ENCODE measurements at regions not wholly inside any gene's neighbourhood (a gene's known extent, or its start where the extent isn't known, plus 50 kb on each side); places are given as distances from the start of the nearest gene placed in this dataset.
A peak's percentile ranks its signal among the peaks of the same experiment; 100 is the strongest.

DNA sequence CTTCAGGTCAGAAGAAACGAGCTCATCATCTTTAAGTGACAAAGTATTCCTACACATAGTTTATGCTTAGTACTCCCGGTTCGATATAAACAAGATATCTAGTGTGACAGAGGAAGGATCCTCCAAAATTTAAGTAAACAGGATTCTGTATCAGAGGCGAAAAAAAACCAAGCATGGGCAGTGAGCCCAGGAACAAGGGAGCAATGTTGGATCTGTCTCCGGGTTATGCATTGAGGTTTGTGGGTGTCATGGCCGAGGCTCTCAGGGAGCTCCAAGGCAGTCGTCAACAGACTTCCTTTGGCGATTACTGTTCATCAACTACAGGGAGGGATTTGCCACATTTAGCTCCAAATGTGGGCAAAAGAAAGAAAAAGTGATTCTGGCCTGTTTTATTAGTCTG, 319.5 kb downstream of the CBLN4 start:
- peak in 2 of 4 donors; percentile 27 to 54 for ATAC-seq
- TF ChIP-seq, protein P1, sequence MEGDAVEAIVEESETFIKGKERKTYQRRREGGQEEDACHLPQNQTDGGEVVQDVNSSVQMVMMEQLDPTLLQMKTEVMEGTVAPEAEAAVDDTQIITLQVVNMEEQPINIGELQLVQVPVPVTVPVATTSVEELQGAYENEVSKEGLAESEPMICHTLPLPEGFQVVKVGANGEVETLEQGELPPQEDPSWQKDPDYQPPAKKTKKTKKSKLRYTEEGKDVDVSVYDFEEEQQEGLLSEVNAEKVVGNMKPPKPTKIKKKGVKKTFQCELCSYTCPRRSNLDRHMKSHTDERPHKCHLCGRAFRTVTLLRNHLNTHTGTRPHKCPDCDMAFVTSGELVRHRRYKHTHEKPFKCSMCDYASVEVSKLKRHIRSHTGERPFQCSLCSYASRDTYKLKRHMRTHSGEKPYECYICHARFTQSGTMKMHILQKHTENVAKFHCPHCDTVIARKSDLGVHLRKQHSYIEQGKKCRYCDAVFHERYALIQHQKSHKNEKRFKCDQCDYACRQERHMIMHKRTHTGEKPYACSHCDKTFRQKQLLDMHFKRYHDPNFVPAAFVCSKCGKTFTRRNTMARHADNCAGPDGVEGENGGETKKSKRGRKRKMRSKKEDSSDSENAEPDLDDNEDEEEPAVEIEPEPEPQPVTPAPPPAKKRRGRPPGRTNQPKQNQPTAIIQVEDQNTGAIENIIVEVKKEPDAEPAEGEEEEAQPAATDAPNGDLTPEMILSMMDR (IDR thresholded peaks at IDR 0.05): no peak
- TF ChIP-seq POLR2A (IDR thresholded peaks at IDR 0.05): no peak
- peaks cover 0 to 17% (median 3%) of the 10 kb centered on the region in 4 donors for H3K4me1 ChIP-seq
- H3K4me3 ChIP-seq: no peak overlapping the region
- H3K9me3 ChIP-seq: no peaks in the 10 kb centered on the region
- H3K27me3 ChIP-seq: no peaks in the 10 kb centered on the region
- intact Hi-C loops (cut with DNase I): no loop called here
- no peaks in the 10 kb centered on the region for H3K36me3 ChIP-seq
- no peak for DNase-seq
- WGBS (ENCODE audit: insufficient coverage, low coverage, low lambda C conversion rate, missing lambda C conversion rate): 26% methylated on average over 7 of the region's 8 CpGs
- H3K27ac ChIP-seq: peak overlapping the region in 2 of 3 donors; percentile 4 to 41

DNA sequence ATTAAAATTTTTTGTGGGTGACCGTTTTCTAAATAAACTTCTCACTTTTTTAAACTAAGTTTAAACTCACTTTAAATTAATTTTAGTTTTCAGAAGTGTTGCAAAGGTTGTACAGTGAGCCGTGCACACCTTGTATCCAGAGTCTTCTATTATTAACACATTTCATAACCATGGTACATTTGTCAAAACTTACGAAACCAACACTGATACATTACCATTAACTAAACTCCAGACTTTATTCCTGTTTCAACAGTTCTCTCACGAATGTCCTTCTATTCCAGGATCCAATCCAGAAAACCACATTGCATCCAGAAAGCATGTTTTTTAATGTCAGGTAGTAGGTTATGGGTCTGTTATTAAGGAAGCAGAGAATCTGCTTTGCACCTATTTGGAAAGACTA, 319.9 kb downstream of the CBLN4 start:
- H3K27me3 ChIP-seq: no peaks in the 10 kb centered on the region
- no peak overlapping the region for H3K4me3 ChIP-seq
- peaks cover 0 to 17% (median 3%) of the 10 kb centered on the region in 4 donors for H3K4me1 ChIP-seq
- H3K9me3 ChIP-seq: no peaks in the 10 kb centered on the region
- 21% methylated on average over 4 of the region's 4 CpGs for WGBS (ENCODE audit: insufficient coverage, low coverage, low lambda C conversion rate, missing lambda C conversion rate)
- intact Hi-C loops (cut with DNase I): no loop called here
- DNase-seq: no peak
- no peaks in the 10 kb centered on the region for H3K36me3 ChIP-seq
- peak; percentile 60 to 82 (median 70) for ATAC-seq
- TF ChIP-seq POLR2A (IDR thresholded peaks at IDR 0.05): no peak
- TF ChIP-seq, protein P1 (IDR thresholded peaks at IDR 0.05): no peak
- peak overlapping the region in 2 of 3 donors; percentile 4 to 41 for H3K27ac ChIP-seq

DNA sequence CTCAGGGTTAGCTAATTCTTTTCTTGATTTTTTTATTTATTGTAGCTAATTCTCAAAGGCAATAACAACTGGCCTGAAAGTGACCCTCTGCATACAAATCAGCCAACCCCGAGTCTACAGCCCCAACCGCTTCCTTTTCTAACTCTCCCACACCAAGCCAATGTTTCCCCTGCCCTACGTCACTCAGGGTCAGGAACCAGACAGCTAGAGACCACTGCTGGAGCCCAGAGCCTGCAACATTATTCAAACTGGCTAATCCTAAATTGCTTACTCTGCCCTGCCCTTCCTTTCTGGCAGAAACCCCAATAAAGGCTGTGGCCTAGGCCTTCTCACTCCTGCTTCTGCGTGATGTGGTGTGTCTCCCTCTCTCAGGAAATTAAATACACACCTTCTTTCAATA, 320.7 kb downstream of the CBLN4 start:
- WGBS (ENCODE audit: insufficient coverage, low coverage, low lambda C conversion rate, missing lambda C conversion rate): 32% methylated on average over 4 of the region's 4 CpGs
- Histone ChIP-seq H3K9me3 (no peaks in the 10 kb centered on the region), H3K4me3 (no peak overlapping the region), H3K27ac (peak overlapping the region in 1 of 3 donors; percentile 1), H3K36me3 (no peaks in the 10 kb centered on the region), H3K27me3 (no peaks in the 10 kb centered on the region), H3K4me1 (peaks cover 0 to 20% (median 3%) of the 10 kb centered on the region in 4 donors)
- intact Hi-C loops (cut with DNase I): no loop called here
- ATAC-seq (peak in 3 of 4 donors; percentile 23 to 54 (median 41)), DNase-seq (no peak)
- no peak for TF ChIP-seq POLR2A (IDR thresholded peaks at IDR 0.05)
- TF ChIP-seq, protein P1 (IDR thresholded peaks at IDR 0.05): no peak

DNA sequence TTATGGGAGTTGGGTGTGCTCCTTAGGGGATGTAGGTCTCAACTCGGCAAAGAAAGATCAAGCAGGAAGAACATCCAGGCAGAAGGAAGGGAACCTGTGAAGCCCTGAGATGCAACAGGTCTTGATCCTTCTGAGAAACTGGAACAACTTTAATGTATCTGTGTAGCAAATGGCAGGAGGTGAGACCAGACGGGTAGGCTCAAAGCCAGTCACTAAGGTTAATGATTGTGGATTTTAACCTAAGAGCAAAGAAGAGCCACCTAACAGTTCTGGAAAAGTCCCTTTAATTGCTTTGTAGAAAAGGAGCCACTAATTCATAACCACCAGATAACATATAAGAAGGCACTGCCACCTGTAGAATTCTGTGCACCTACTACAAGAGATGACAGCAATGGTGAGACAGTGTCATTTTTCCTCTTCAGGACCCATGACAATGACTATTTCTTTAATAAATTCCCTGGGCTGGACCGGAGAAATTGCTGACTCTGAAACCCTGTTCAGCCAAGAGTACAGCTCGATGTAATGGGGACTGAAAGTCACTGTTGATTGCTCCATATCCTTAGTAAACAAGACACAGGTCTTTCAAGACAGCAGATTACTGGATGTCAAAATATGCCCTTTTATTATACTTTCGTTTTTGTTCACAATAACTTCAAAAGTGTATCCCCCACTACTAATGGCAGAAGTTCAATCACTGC, 326.2 kb downstream of the CBLN4 start:
- peak in 1 of 3 donors; percentile 61 for DNase-seq
- peak overlapping the region in 2 of 3 donors; percentile 5 to 23 for H3K4me3 ChIP-seq
- 26% methylated on average over 5 of the region's 5 CpGs for WGBS (ENCODE audit: insufficient coverage, low coverage, low lambda C conversion rate, missing lambda C conversion rate)
- peak overlapping the region in 2 of 3 donors; percentile 35 to 77 for H3K27ac ChIP-seq
- H3K4me1 ChIP-seq: peaks cover 0 to 22% (median 3%) of the 10 kb centered on the region in 4 donors
- TF ChIP-seq, protein P1 (IDR thresholded peaks at IDR 0.05): no peak
- no peak for TF ChIP-seq POLR2A (IDR thresholded peaks at IDR 0.05)
- H3K27me3 ChIP-seq: no peaks in the 10 kb centered on the region
- intact Hi-C loops (cut with DNase I): no loop called here
- no peaks in the 10 kb centered on the region for H3K9me3 ChIP-seq
- peak; percentile 74 to 80 (median 76) for ATAC-seq
- no peaks in the 10 kb centered on the region for H3K36me3 ChIP-seq
